SH-SY5Y (cell line): ENCODE measurements at regions not wholly inside any gene's neighbourhood (a gene's known extent, or its start where the extent isn't known, plus 50 kb on each side); places are given as distances from the start of the nearest gene placed in this dataset.

Experiments used
- GATA2 ChIP-seq: IDR thresholded peaks from 2 replicates; pipeline ENCODE4 v1.6.1; 2011; ENCODE audit warnings: mild to moderate bottlenecking, low read depth, low read length
- GATA3 ChIP-seq: IDR thresholded peaks from 2 replicates; pipeline ENCODE4 v1.6.1; 2011; ENCODE audit warnings: low read depth, mild to moderate bottlenecking, low read length, moderate library complexity

- TF ChIP-seq GATA3, result no peak
- no peak for TF ChIP-seq GATA2
These were observed 668.9 kb upstream of the CHAC2 start for GRCh38 chr2:53098696-53099078.
